GM18520 (cell line): ENCODE measurements at regions not wholly inside any gene's neighbourhood (a gene's known extent, or its start where the extent isn't known, plus 50 kb on each side); places are given as distances from the start of the nearest gene placed in this dataset.

Source experiments
- ATAC-seq: cut with Tn5 transposase; IDR thresholded peaks from one replicate; pipeline ENCODE4 v1.9.1; 2021; ENCODE audit not compliant: unreplicated experiment

GRCh38 chr3:75985432-75985831 lies 200.1 kb upstream of the ZNF717 start:
- ATAC-seq, result no peak

- ATAC-seq, result no peak
These were observed 224.9 kb upstream of the ZNF717 start for GRCh38 chr3:76010252-76010651.

- ATAC-seq, result no peak
These were observed 225.8 kb upstream of the ZNF717 start for GRCh38 chr3:76011121-76011520.

GRCh38 chr3:76015496-76015895 lies 230.1 kb upstream of the ZNF717 start:
- no peak for ATAC-seq

- no peak for ATAC-seq
These were observed 230.8 kb upstream of the ZNF717 start for GRCh38 chr3:76016111-76016510.

GRCh38 chr3:76016769-76017439 lies 231.6 kb upstream of the ZNF717 start:
- ATAC-seq, result no peak

- no peak for ATAC-seq
These were observed 236.0 kb upstream of the ZNF717 start for GRCh38 chr3:76021376-76021775.

- no peak for ATAC-seq
These were observed 239.3 kb upstream of the ZNF717 start for GRCh38 chr3:76024640-76025039.

- ATAC-seq, result no peak
These were observed 240.2 kb upstream of the ZNF717 start for GRCh38 chr3:76025561-76025960.

GRCh38 chr3:76026379-76026778 lies 241.0 kb upstream of the ZNF717 start:
- no peak for ATAC-seq

- ATAC-seq, result no peak
These were observed 243.4 kb upstream of the ZNF717 start for GRCh38 chr3:76028774-76029173.

- no peak for ATAC-seq
These were observed 249.3 kb upstream of the ZNF717 start for GRCh38 chr3:76034649-76035048.

GRCh38 chr3:76035117-76035516 lies 249.8 kb upstream of the ZNF717 start:
- no peak for ATAC-seq

- ATAC-seq, result no peak
These were observed 253.6 kb upstream of the ZNF717 start for GRCh38 chr3:76038949-76039348.

- no peak for ATAC-seq
These were observed 254.1 kb upstream of the ZNF717 start for GRCh38 chr3:76039431-76039830.

GRCh38 chr3:76040946-76041345 lies 255.6 kb upstream of the ZNF717 start:
- ATAC-seq, result no peak

- ATAC-seq, result no peak
These were observed 258.4 kb upstream of the ZNF717 start for GRCh38 chr3:76043746-76044145.

- ATAC-seq, result no peak
These were observed 259.6 kb upstream of the ZNF717 start for GRCh38 chr3:76044601-76045600.

GRCh38 chr3:76047368-76047767 lies 262.0 kb upstream of the ZNF717 start:
- ATAC-seq, result no peak

- ATAC-seq, result no peak
These were observed 264.4 kb upstream of the ZNF717 start for GRCh38 chr3:76049776-76050175.

GRCh38 chr3:76051145-76051544 lies 265.8 kb upstream of the ZNF717 start:
- no peak for ATAC-seq

- no peak for ATAC-seq
These were observed 269.1 kb upstream of the ZNF717 start for GRCh38 chr3:76054404-76054803.
